Hematopoietic multipotent progenitor cell treated with erythropoietin and hydrocortisone succinate and interleukin-3 and kit ligand, for 4 days (in vitro differentiated cells): ENCODE measurements at regions not wholly inside any gene's neighbourhood (a gene's known extent, or its start where the extent isn't known, plus 50 kb on each side); places are given as distances from the start of the nearest gene placed in this dataset.
"Not testable (repeated sequence)": the region's sequence is repeated elsewhere in the genome, so short reads cannot be mapped to it uniquely, and the experiment has no call there.

Experiments
- DNase-seq: peaks from one replicate; pipeline ENCODE4 v3.0.0-alpha.2; 2015

GRCh38 chr10:2214092-2214491, 476.8 kb upstream of the ADARB2 start:
- no peak for DNase-seq

GRCh38 chr10:2212244-2212834, 475.0 kb upstream of the ADARB2 start:
- DNase-seq: no peak

- DNase-seq: no peak
Measured at GRCh38 chr10:2210088-2210487, 472.8 kb upstream of the ADARB2 start.

GRCh38 chr10:2208106-2208505, 470.8 kb upstream of the ADARB2 start:
- DNase-seq: no peak

- no peak for DNase-seq
Measured at GRCh38 chr10:2207246-2207922, 470.1 kb upstream of the ADARB2 start.

- no peak for DNase-seq
Measured at GRCh38 chr10:2205406-2205805, 468.1 kb upstream of the ADARB2 start.

GRCh38 chr10:2202401-2202800, 465.1 kb upstream of the ADARB2 start:
- no peak for DNase-seq

GRCh38 chr10:2201534-2202099, 464.3 kb upstream of the ADARB2 start:
- no peak for DNase-seq

- DNase-seq: no peak
Measured at GRCh38 chr10:2197663-2198062, 460.3 kb upstream of the ADARB2 start.

- no peak for DNase-seq
Measured at GRCh38 chr10:2196272-2196671, 458.9 kb upstream of the ADARB2 start.

GRCh38 chr10:2189356-2189755, 452.0 kb upstream of the ADARB2 start:
- not testable (repeated sequence) for DNase-seq

GRCh38 chr10:2188371-2188770, 451.0 kb upstream of the ADARB2 start:
- DNase-seq: no peak

GRCh38 chr10:2173327-2173726, 436.0 kb upstream of the ADARB2 start:
- DNase-seq: no peak

- no peak for DNase-seq
Measured at GRCh38 chr10:2165771-2166460, 428.6 kb upstream of the ADARB2 start.

- no peak for DNase-seq
Measured at GRCh38 chr10:2150288-2150687, 413.0 kb upstream of the ADARB2 start.

- DNase-seq: no peak
Measured at GRCh38 chr10:2145926-2146478, 408.7 kb upstream of the ADARB2 start.

- no peak for DNase-seq
Measured at GRCh38 chr10:2145491-2145890, 408.2 kb upstream of the ADARB2 start.

GRCh38 chr10:2144584-2144983, 407.3 kb upstream of the ADARB2 start:
- DNase-seq: no peak

GRCh38 chr10:2143213-2143835, 406.0 kb upstream of the ADARB2 start:
- no peak for DNase-seq

GRCh38 chr10:2139746-2140145, 402.4 kb upstream of the ADARB2 start:
- no peak for DNase-seq

GRCh38 chr10:2137549-2138174, 400.3 kb upstream of the ADARB2 start:
- peak; percentile 56 for DNase-seq

- no peak for DNase-seq
Measured at GRCh38 chr10:2130705-2131305, 393.5 kb upstream of the ADARB2 start.
